ENCODE measurements at regions not wholly inside any gene's neighbourhood (a gene's known extent, or its start where the extent isn't known, plus 50 kb on each side); places are given as distances from the start of the nearest gene placed in this dataset.
A peak's percentile ranks its signal among the peaks of the same experiment; 100 is the strongest.

DNA sequence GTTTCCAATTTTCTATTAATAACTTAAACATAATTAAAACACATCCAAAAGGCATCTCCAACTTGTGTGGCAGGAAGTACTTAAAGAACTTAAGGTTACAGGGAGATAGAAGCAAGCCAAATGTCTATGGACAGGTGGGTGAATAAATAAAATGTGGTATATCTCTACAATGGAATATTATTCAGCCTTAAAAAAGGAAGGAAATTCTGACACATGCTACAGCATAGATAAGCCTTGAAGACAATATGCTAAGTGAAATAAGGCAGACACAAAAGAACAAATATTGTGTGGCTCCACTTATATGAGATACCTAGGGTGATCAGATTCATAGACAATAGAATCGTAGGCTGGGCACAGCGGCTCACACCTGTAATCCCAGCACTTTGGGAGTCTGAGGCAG is 109.6 kb downstream of the WT1 start:
- DNase-seq = no peak
- no peak for TF ChIP-seq GATA1 (IDR thresholded peaks at IDR 0.05; ENCODE audit: low read depth, low read length)
- no peak for TF ChIP-seq POLR2A (IDR thresholded peaks at IDR 0.05; ENCODE audit: low read length)

DNA sequence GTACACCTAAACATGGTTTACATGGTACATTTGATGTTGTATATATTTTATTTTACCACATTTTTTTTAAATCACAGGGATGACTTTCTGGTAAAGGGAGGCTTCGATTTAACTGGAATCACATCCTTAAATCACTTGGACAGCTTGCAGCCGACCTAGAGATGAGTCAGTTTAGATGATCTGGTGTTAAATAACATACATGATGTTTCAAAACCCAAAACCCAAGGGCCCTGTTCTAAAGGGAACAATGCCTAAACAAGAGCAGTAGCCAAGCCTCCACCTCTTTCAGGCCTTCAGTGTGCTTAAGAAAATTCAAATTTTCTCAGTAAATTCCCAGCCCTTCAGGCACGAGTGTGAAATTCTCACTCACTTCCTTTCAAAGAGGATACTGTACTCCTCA is 108.8 kb downstream of the WT1 start:
- TF ChIP-seq GATA1 (IDR thresholded peaks at IDR 0.05; ENCODE audit: low read depth, low read length) (no peak), POLR2A (IDR thresholded peaks at IDR 0.05; ENCODE audit: low read length) (no peak)

DNA sequence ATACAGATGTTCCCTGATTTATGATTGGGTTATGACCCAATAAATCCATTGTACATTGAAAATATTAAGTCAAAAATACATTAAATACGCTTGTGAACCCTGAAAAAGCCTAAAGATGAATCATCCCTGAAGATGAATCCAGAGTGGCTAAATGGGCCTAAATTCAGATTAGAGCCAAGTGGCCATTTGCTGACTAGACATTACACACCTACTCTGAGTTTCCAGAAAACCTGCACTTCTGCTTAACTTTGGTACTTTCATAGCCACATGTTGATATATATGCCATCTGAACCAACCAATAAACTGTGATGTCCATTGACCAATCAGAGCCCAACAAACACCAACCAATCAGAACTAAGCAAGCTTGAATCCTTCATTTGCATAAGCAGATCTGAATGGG is 106.9 kb downstream of the WT1 start:
- DNase-seq = no peak
- no peak for TF ChIP-seq POLR2A (IDR thresholded peaks at IDR 0.05; ENCODE audit: low read length)
- TF ChIP-seq GATA1 (IDR thresholded peaks at IDR 0.05; ENCODE audit: low read depth, low read length) = no peak

More for the DNA sequence above, 108.8 kb downstream of the WT1 start:
- DNase-seq = no peak

- DNase-seq = no peak
These were observed 104.2 kb downstream of the WT1 start for GRCh38 chr11:32331098-32331497.

GRCh38 chr11:32331792-32332191 is 103.5 kb downstream of the WT1 start:
- no peak for TF ChIP-seq POLR2A (IDR thresholded peaks at IDR 0.05; ENCODE audit: low read length)
- DNase-seq = no peak

More at GRCh38 chr11:32331098-32331497, 104.2 kb downstream of the WT1 start:
- TF ChIP-seq GATA1 (IDR thresholded peaks at IDR 0.05; ENCODE audit: low read depth, low read length) = no peak
- no peak for TF ChIP-seq POLR2A (IDR thresholded peaks at IDR 0.05; ENCODE audit: low read length)

DNA sequence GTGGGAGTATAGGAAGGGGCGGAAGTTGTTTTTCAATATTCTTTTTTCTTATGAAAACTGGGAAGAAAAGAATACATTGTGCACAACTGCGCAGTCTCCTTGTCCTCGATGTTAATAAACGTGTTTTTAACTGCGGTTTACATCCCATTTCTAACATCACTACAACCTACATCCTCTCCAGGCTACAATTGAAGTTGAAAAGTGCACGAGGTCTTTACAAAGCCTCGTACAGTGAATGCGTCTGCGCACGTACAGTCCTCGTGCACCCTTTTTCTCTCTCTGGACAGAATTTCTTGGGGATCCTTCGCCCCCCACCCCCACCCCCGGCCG is 102.4 kb downstream of the WT1 start:
- DNase-seq = no peak
- TF ChIP-seq GATA1 (IDR thresholded peaks at IDR 0.05; ENCODE audit: low read depth, low read length) (no peak), POLR2A (IDR thresholded peaks at IDR 0.05; ENCODE audit: low read length) (no peak)

DNA sequence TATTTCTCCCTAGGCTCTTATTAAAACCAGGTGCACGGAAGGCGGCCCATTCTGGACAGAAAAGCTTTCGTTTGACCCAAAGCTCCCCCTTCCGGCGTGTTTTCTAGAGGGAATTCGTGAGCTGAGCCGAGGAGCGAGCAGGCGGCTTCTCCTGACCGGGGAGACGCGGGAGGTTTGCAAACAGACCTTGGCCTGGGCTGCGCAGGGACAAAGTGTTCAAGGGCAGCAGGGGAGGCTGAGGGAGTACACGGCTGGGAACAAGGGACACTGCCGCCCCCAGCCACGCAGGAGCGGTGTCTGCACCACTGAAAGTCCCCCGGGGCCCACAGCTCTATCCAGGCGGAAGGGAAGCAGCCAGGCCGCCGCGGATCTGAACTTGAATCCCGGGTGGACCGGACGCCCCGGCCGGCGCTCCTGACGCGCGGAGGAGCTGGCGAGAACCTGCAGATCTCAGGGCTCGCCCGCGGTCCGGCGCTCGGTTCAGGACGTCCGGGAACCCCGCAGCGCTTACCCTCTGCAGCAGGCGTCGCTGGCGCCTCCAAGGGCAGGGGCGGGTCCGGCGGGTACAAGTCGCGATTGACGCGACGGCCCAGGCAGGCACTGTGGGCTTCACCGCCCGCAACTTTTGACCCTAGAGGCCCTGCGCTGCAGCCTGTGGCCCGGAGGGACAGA is 101.9 kb downstream of the WT1 start:
- DNase-seq = peak; percentile 41 to 45
- TF ChIP-seq POLR2A (IDR thresholded peaks at IDR 0.05; ENCODE audit: low read length) (no peak), GATA1 (IDR thresholded peaks at IDR 0.05; ENCODE audit: low read depth, low read length) (no peak)

GRCh38 chr11:32334822-32335221 is 100.5 kb downstream of the WT1 start:
- TF ChIP-seq GATA1 (IDR thresholded peaks at IDR 0.05; ENCODE audit: low read depth, low read length) = no peak
- no peak for TF ChIP-seq POLR2A (IDR thresholded peaks at IDR 0.05; ENCODE audit: low read length)
- DNase-seq = peak; percentile 39 to 49

Measured in erythroblast (primary cell).